HCT116 (cell line): ENCODE measurements at regions not wholly inside any gene's neighbourhood (a gene's known extent, or its start where the extent isn't known, plus 50 kb on each side); places are given as distances from the start of the nearest gene placed in this dataset.

Experiments used
- ATAC-seq: fragments of 200-7000 bp; cut with Tn5 transposase; 2 replicates; pipeline ENCODE4 v1.9.1; 2020; ENCODE audit warnings: mild to moderate bottlenecking, moderate library complexity
- BruUV-seq: library from RNA; stranded (reverse); fragments of 400-500 nt; replicated peaks from 2 replicates; lab custom pipeline; 2021; lab: Mats Ljungman, UMichigan
- CTCF ChIA-PET: fragments of 300-600 bp; sonication (Branson Sonifier 250); formaldehyde crosslinking; loops from one replicate; lab custom pipeline; 2021; ENCODE audit warnings: antibody characterized with exemption; lab: Charles Lee
- POLR2A ChIA-PET: fragments of 300-600, 350-600 bp; sonication (Branson Sonifier 250); formaldehyde crosslinking; loops from one replicate; lab custom pipeline; 2021; ENCODE audit warnings: antibody characterized with exemption; lab: Charles Lee
- RAD21 ChIA-PET, 2 experiments: fragments of 300-600 bp; sonication (Branson Sonifier 250); formaldehyde crosslinking; loops; one replicate each; lab custom pipeline; 2023; ENCODE audit warnings: low total read pairs in 2 of 2; ENCODE audit not compliant: uncharacterized antibody in 2 of 2, unreplicated experiment in 2 of 2, low non-redundant PET in 1 of 2; lab: Charles Lee
- DNase-seq: peaks from one replicate; pipeline ENCODE4 v3.0.0-alpha.2; 2010; ENCODE audit warnings: low read depth, low spot score
- H2AFZ ChIP-seq: fragments of 200-600 bp; shearing (Covaris generic), sonication (generic); 2 replicates; pipeline ENCODE4 v1.6.1; 2017; ENCODE audit warnings: low read depth, mixed run types, mixed read lengths, antibody characterized with exemption, low read length; ENCODE audit not compliant: poor library complexity, severe bottlenecking
- H3K27ac ChIP-seq: 2 replicates; pipeline ENCODE4 v1.5.1; 2012; ENCODE audit warnings: low read depth, low read length
- H3K27me3 ChIP-seq: fragments of 200-600 bp; sonication (generic); 2 replicates; pipeline ENCODE4 v1.6.1; 2016; ENCODE audit warnings: mixed run types, low read length, mixed read lengths; ENCODE audit not compliant: insufficient read depth
- H3K36me3 ChIP-seq, 2 experiments: fragments of 200-500 bp in 1 of 2; fragments of 200-600 bp in 1 of 2; sonication (Bioruptor generic) in 1 of 2; sonication (generic) in 1 of 2; 2 replicates each; pipeline versions ENCODE4 v1.5.1 to v1.6.1; 2014 to 2016; ENCODE audit warnings: low read length in 2 of 2, inconsistent platforms in 1 of 2, mixed read lengths in 1 of 2, mixed run types in 1 of 2; ENCODE audit not compliant: insufficient read depth in 2 of 2, control insufficient read depth in 1 of 2
- H3K4me1 ChIP-seq, 2 experiments: fragments of 200-600 bp in 1 of 2; sonication (generic) in 1 of 2; 2 replicates each; pipeline versions ENCODE4 v1.5.1 to v1.6.1; 2012 to 2017; ENCODE audit warnings: low read length in 2 of 2, inconsistent platforms in 1 of 2, mild to moderate bottlenecking in 1 of 2, mixed read lengths in 1 of 2, mixed run types in 1 of 2, moderate library complexity in 1 of 2; ENCODE audit not compliant: insufficient read depth in 2 of 2, control insufficient read depth in 1 of 2
- H3K4me2 ChIP-seq: fragments of 200-600 bp; sonication (generic); 2 replicates; pipeline ENCODE4 v1.6.1; 2017; ENCODE audit warnings: mixed run types, low read length, mixed read lengths
- H3K4me3 ChIP-seq, 2 experiments: fragments of 200-600 bp in 1 of 2; sonication (generic) in 1 of 2; replicated peaks in 1 of 2; 2 replicates each; pipeline ENCODE4 v1.5.1; 2011 to 2016; ENCODE audit warnings: low read length in 2 of 2, control low read depth in 1 of 2, low read depth in 1 of 2, mild to moderate bottlenecking in 1 of 2, mixed read lengths in 1 of 2, mixed run types in 1 of 2
- H3K79me2 ChIP-seq: fragments of 200-600 bp; sonication (generic); 2 replicates; pipeline ENCODE4 v1.6.1; 2017; ENCODE audit warnings: mild to moderate bottlenecking, mixed run types, low read length, moderate library complexity, mixed read lengths; ENCODE audit not compliant: insufficient read depth
- H3K9ac ChIP-seq: fragments of 200-600 bp; sonication (generic); 2 replicates; pipeline ENCODE4 v1.6.1; 2016; ENCODE audit warnings: low read length, mixed read lengths
- H3K9me2 ChIP-seq: fragments of 200-600 bp; sonication (generic), shearing (Covaris generic); 2 replicates; pipeline ENCODE4 v1.6.1; 2017; ENCODE audit warnings: mixed run types, mild to moderate bottlenecking, moderate library complexity; ENCODE audit not compliant: insufficient read depth
- H3K9me3 ChIP-seq, 2 experiments: fragments of 200-500 bp in 1 of 2; fragments of 200-600 bp in 1 of 2; sonication (Bioruptor generic) in 1 of 2; sonication (generic) in 1 of 2; 2 replicates each; pipeline ENCODE4 v1.6.1; 2014 to 2017; ENCODE audit warnings: low read length in 2 of 2, mixed read lengths in 2 of 2, inconsistent platforms in 1 of 2, low read depth in 1 of 2, mild to moderate bottlenecking in 1 of 2, mixed run types in 1 of 2, moderate library complexity in 1 of 2; ENCODE audit not compliant: control insufficient read depth in 1 of 2, insufficient read depth in 1 of 2
- H4K20me1 ChIP-seq: fragments of 200-600 bp; sonication (generic), shearing (Covaris generic); 2 replicates; pipeline ENCODE4 v1.6.1; 2017; ENCODE audit warnings: mixed run types, mild to moderate bottlenecking, moderate library complexity; ENCODE audit not compliant: insufficient read depth
- CBX3 ChIP-seq: IDR thresholded peaks from 2 replicates; pipeline ENCODE4 v1.6.1; 2012; ENCODE audit warnings: low read depth
- CTCF ChIP-seq, 3 experiments: fragments of 200-600 bp in 1 of 3; sonication (generic) in 1 of 3; IDR thresholded peaks in 2 of 3; conservative IDR thresholded peaks in 1 of 3; 2 replicates each; pipeline ENCODE4 v1.5.1; 2012 to 2017; ENCODE audit warnings: low read depth in 2 of 3, low read length in 2 of 3, antibody characterized with exemption in 1 of 3, borderline replicate concordance in 1 of 3, control low read depth in 1 of 3, mild to moderate bottlenecking in 1 of 3, mixed read lengths in 1 of 3, mixed run types in 1 of 3, moderate library complexity in 1 of 3; ENCODE audit not compliant: insufficient read depth in 1 of 3
- EGR1 ChIP-seq: IDR thresholded peaks from 2 replicates; pipeline ENCODE4 v1.6.1; 2012; ENCODE audit warnings: low read depth
- EZH2phosphoT487 ChIP-seq: fragments of 200-600 bp; IDR thresholded peaks from 2 replicates; pipeline ENCODE4 v1.6.1; 2018; ENCODE audit warnings: antibody characterized with exemption, borderline replicate concordance
- FOSL1 ChIP-seq: IDR thresholded peaks from 2 replicates; pipeline ENCODE4 v1.6.1; 2012; ENCODE audit warnings: low read depth
- MAX ChIP-seq: IDR thresholded peaks from 2 replicates; pipeline ENCODE4 v1.6.1; 2012
- POLR2A ChIP-seq: IDR thresholded peaks from 2 replicates; pipeline ENCODE4 v1.7.0; 2011; ENCODE audit warnings: borderline replicate concordance; ENCODE audit not compliant: insufficient read depth, insufficient read length; ENCODE audit errors: extremely low read depth
- POLR2AphosphoS5 ChIP-seq: IDR thresholded peaks from 2 replicates; pipeline ENCODE4 v1.6.1; 2011; ENCODE audit warnings: mild to moderate bottlenecking, low read depth, low read length, moderate library complexity
- RAD21 ChIP-seq: IDR thresholded peaks from 2 replicates; pipeline ENCODE4 v1.6.1; 2012; ENCODE audit warnings: low read depth, mild to moderate bottlenecking
- REST ChIP-seq: IDR thresholded peaks from 2 replicates; pipeline ENCODE4 v1.6.1; 2012; ENCODE audit warnings: low read depth
- YY1 ChIP-seq: IDR thresholded peaks from 2 replicates; pipeline ENCODE4 v1.6.1; 2011; ENCODE audit warnings: low read length, low read depth, moderate library complexity, mild to moderate bottlenecking; ENCODE audit not compliant: insufficient replicate concordance; ENCODE audit errors: extremely low read depth
- ZNF274 ChIP-seq: fragments of 200-500 bp; sonication (Bioruptor generic); IDR thresholded peaks from 2 replicates; pipeline ENCODE4 v1.6.1; 2014; ENCODE audit warnings: mild to moderate bottlenecking, low read depth, low read length, inconsistent platforms
- intact Hi-C: fragments of 100-400 bp; cut with micrococcal nuclease; formaldehyde crosslinking; loops from 2 replicates; pipeline ENCODE4 v1.10.0; 2022

- H3K27me3 ChIP-seq = no peaks in the 10 kb centered on the region
- intact Hi-C loops = no loop called here
- no peak for ATAC-seq
- TF ChIP-seq CBX3 (no peak), REST (no peak), RAD21 (no peak), CTCF (IDR thresholded peaks at IDR 0.05 in 2 of 3, conservative IDR thresholded peaks at IDR 0.05 in 1 of 3; ENCODE audit: borderline replicate concordance in 1 of 3, insufficient read depth in 1 of 3, low read depth in 2 of 3, low read length in 2 of 3) (no peak), MAX (no peak), POLR2A (no peak), EZH2phosphoT487 (no peak), POLR2AphosphoS5 (no peak), YY1 (no peak), FOSL1 (no peak), EGR1 (no peak), ZNF274 (no peak)
- TF ChIP-seq, all 23 proteins: peak for 0
- Histone ChIP-seq H3K4me2 (no peak overlapping the region), H3K79me2 (no peaks in the 10 kb centered on the region), H3K36me3 (no peaks in the 10 kb centered on the region), H3K4me3 (no peak overlapping the region), H2AFZ (no peak overlapping the region), H3K27ac (no peak overlapping the region), H3K9me3 (0 out of 4 replicates have a peak, but pooled peaks cover 0 to 5% of the 10 kb centered on the region in 2 experiments), H3K9ac (no peak overlapping the region), H4K20me1 (no peaks in the 10 kb centered on the region), H3K9me2 (no peaks in the 10 kb centered on the region), H3K4me1 (no peaks in the 10 kb centered on the region)
- no TSS peak for BruUV-seq
- ChIA-PET RAD21 (no interaction called here), CTCF (no interaction called here), POLR2A (no interaction called here)
- DNase-seq = no peak
Observed at GRCh38 chr5:162272417-162272816, 204.8 kb downstream of the GABRG2 start.
